ENCODE measurements at regions not wholly inside any gene's neighbourhood (a gene's known extent, or its start where the extent isn't known, plus 50 kb on each side); places are given as distances from the start of the nearest gene placed in this dataset.

DNA sequence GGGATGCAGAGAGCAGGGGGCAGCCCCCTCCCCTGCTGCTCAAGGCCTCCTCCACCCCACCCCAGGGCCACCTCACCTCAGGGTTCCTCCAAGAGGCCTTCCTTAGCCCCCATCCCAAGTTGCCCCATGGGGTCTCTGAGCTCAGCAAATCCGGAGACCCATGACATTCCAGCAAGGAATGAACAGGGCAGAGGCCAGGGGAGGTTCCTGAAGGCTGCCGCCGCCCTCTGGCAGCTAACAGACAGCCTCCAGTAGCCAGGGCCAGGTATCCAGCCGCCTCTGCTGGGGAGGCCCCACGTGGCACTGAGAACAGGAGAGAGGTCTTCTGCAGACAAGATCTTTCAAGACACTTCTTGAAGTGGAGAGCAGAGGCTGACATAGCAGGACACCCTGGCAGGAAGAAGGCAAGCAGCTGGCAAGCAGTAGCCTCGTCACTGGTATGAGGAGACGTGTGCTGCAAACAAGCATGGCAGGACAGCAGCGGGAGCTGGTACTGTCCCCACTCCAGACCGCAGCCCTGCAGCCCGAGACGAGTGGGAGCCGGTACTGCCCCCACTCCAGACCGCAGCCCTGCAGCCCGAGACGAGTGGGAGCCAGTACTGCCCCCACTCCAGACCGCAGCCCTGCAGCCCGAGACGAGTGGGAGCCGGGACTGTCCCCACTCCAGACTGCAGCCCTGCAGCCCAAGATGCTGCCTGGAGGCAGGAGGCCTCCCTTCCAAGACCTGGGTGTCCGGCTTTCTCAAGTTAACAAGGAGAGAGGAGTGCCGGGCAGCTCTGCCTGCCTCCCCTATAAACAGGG lies 190.6 kb downstream of the IGLL1 start:
- TF ChIP-seq, protein P1, sequence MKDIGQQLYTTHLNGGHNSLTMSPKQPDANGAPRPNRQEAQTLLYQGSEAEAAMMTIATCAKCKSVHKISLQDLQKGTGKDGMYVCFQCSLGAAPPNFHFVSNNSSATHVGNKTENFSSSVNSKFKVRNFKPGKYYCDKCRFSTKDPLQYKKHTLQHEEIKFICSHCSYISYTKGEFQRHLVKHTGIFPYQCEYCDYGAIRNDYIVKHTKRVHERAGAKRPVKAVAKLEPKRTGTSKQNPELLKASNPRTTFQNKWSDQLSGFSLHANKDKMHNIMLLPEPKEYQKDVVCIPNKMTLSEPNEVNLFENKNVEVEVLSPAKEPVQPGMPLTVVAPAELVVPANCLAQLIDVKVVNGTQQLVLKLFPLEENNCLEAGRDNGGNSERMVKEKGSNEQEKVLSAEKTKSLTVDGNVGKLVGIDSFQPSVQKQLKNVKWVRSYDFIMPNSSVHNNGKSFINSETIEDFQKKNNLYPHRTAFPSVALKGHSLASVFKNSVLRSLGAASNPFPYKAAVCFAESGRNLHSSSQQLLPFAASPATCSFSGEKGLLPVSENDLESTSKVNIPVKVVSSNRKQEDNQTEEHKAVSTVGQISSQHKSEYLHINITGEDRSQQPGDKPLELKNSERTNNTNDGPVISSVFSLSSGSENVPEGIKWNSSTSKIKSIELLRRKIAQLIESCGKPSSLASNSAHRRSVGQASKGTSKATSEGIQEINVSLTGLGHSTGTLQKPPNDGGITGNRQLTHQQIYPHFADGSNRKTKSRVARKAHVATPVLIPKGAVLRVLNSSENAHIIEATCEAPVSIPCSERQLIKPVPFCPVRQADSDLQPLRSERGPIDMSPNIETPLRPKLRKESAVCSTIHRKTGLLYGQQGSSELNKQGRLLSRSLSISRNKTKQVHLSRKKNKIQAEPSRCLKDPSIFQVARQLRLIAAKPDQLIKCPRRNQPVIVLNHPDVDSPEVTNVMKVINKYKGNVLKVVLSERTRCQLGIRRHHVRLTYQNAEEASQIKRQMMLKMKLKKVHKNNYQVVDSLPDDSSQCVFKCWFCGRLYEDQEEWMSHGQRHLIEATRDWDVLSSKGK (CRISPR knock-in tag; IDR thresholded peaks at IDR 0.05), result no peak
- TF ChIP-seq, protein P2, sequence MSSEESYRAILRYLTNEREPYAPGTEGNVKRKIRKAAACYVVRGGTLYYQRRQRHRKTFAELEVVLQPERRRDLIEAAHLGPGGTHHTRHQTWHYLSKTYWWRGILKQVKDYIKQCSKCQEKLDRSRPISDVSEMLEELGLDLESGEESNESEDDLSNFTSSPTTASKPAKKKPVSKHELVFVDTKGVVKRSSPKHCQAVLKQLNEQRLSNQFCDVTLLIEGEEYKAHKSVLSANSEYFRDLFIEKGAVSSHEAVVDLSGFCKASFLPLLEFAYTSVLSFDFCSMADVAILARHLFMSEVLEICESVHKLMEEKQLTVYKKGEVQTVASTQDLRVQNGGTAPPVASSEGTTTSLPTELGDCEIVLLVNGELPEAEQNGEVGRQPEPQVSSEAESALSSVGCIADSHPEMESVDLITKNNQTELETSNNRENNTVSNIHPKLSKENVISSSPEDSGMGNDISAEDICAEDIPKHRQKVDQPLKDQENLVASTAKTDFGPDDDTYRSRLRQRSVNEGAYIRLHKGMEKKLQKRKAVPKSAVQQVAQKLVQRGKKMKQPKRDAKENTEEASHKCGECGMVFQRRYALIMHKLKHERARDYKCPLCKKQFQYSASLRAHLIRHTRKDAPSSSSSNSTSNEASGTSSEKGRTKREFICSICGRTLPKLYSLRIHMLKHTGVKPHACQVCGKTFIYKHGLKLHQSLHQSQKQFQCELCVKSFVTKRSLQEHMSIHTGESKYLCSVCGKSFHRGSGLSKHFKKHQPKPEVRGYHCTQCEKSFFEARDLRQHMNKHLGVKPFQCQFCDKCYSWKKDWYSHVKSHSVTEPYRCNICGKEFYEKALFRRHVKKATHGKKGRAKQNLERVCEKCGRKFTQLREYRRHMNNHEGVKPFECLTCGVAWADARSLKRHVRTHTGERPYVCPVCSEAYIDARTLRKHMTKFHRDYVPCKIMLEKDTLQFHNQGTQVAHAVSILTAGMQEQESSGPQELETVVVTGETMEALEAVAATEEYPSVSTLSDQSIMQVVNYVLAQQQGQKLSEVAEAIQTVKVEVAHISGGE (CRISPR knock-in tag; IDR thresholded peaks at IDR 0.05), result no peak
- TF ChIP-seq MTA2 (IDR thresholded peaks at IDR 0.05; ENCODE audit: low read depth) (no peak), EP400 (IDR thresholded peaks at IDR 0.05) (no peak), HNRNPK (IDR thresholded peaks at IDR 0.05; ENCODE audit: low read depth, low read length, poor library complexity, severe bottlenecking) (no peak)

Measured in K562 (cell line).